Aorta (tissue), 5 donors: ENCODE measurements at regions not wholly inside any gene's neighbourhood (a gene's known extent, or its start where the extent isn't known, plus 50 kb on each side); places are given as distances from the start of the nearest gene placed in this dataset.

Experiments
- ATAC-seq: fragments of 200-7000 bp; cut with Tn5 transposase; one replicate; pipeline ENCODE4 v1.9.1; 2022; ENCODE audit warnings: moderate library complexity; ENCODE audit not compliant: low FRiP score
- DNase-seq, 2 donors: peaks; one replicate each; pipeline ENCODE4 v3.0.0-alpha.2; 2020
- H3K27ac ChIP-seq, 2 donors: one replicate each; pipeline ENCODE4 v1.5.1; 2013; ENCODE audit warnings: low read length in 2 of 2, mild to moderate bottlenecking in 2 of 2, moderate library complexity in 2 of 2, control low read depth in 1 of 2, inconsistent platforms in 1 of 2, low read depth in 1 of 2
- H3K27me3 ChIP-seq, 2 donors: one replicate each; pipeline ENCODE4 v1.6.1; 2013; ENCODE audit warnings: control low read depth in 1 of 2, low read length in 1 of 2, mild to moderate bottlenecking in 1 of 2, moderate library complexity in 1 of 2; ENCODE audit not compliant: insufficient read depth in 2 of 2, control insufficient read depth in 1 of 2
- H3K36me3 ChIP-seq, 2 donors: one replicate each; pipeline ENCODE4 v1.6.1; 2013; ENCODE audit warnings: control low read depth in 1 of 2, low read length in 1 of 2, mild to moderate bottlenecking in 1 of 2; ENCODE audit not compliant: insufficient read depth in 2 of 2, control insufficient read depth in 1 of 2
- H3K4me1 ChIP-seq, 2 donors: one replicate each; pipeline ENCODE4 v1.6.1; 2013; ENCODE audit warnings: low read length in 2 of 2, control low read depth in 1 of 2, mild to moderate bottlenecking in 1 of 2, moderate library complexity in 1 of 2; ENCODE audit not compliant: insufficient read depth in 2 of 2, control insufficient read depth in 1 of 2
- H3K4me3 ChIP-seq, 2 donors: one replicate each; pipeline ENCODE4 v1.5.1; 2013; ENCODE audit warnings: low read length in 2 of 2, control low read depth in 1 of 2, mild to moderate bottlenecking in 1 of 2
- H3K9me3 ChIP-seq: one replicate; pipeline ENCODE4 v1.6.1; 2013; ENCODE audit warnings: mild to moderate bottlenecking, low read length; ENCODE audit not compliant: control insufficient read depth
- WGBS, 2 donors: extraction: QIAGEN DNeasy Blood & Tissue Kit; methylation state at CpG; one replicate each; pipeline ENCODE4 v1.1.7; 2013; 5-methylcytosine and 5-hydroxymethylcytosine counted together
- intact Hi-C, 2 donors: fragments of 100-400 bp; cut with DNase I; formaldehyde crosslinking; loops; one replicate each; pipeline versions ENCODE4 v1.14.2 to v1.15.0; 2022
- donor health status: healthy with polysubstance abuse.
- donor health status: Bipolar disorder and iron deficiency.
- donor health status: DM: no; HTN: no; CAD: no.
- donor health status: DM: no; HTN: no; CAD: no.
- donor health status: DM: yes; HTN: yes; CAD: no.

DNA sequence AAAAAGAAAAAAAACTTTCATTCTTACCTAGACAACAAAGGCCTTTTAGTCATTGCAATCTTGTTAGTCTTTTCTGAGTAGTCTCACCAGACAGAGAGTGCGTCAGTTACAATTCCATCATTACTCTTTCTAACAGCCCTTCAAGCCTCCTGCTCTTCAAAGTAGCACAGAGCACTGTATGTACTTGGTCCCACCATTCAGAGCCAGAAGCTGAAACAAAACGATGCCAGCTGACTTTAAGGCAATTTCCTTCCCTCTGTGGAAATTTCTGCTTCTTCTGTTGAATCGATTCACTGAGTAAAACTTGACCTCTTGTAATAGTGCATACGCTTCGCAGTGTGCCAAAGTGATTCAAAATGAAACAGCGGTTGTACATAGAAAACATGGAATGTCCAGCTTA, 57.7 kb upstream of the TENM3 start:
- H3K4me1 ChIP-seq, result no peaks in the 10 kb centered on the region
- no peak for ATAC-seq
- no peaks in the 10 kb centered on the region for H3K27me3 ChIP-seq
- no peak for DNase-seq
- 79 to 82% methylated on average over 6 of the region's 6 CpGs for WGBS, 2 donors
- no peak overlapping the region for H3K4me3 ChIP-seq
- no peaks in the 10 kb centered on the region for H3K36me3 ChIP-seq
- intact Hi-C loops, result no loop called here
- H3K9me3 ChIP-seq, result no peaks in the 10 kb centered on the region
- no peak overlapping the region for H3K27ac ChIP-seq

DNA sequence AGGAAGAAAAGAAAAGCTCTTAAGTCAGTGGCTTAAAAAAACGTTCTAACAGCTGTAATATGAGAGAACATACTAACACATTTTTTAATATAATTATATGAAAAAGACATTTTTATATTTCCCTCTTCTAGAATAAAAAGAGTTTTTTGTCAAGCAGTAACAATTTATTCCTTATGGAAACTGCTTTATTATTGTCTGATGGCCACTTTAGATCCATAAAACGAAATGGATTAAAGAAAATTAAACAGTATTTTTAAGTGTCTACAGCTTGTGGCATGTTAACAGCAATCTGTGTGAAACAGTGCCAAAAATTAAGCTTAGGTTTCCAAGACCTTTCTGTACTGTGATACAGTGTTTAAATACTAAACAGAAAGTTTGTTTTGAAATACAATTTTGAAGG, 55.5 kb upstream of the TENM3 start:
- H3K4me3 ChIP-seq, result no peak overlapping the region
- 43 to 48% methylated on average over 2 of the region's 2 CpGs for WGBS, 2 donors
- ATAC-seq (no peak), DNase-seq (no peak)
- no peaks in the 10 kb centered on the region for H3K27me3 ChIP-seq
- intact Hi-C loops, result no loop called here
- H3K36me3 ChIP-seq, result no peaks in the 10 kb centered on the region
- H3K4me1 ChIP-seq, result no peaks in the 10 kb centered on the region
- H3K9me3 ChIP-seq, result no peaks in the 10 kb centered on the region
- H3K27ac ChIP-seq, result no peak overlapping the region

DNA sequence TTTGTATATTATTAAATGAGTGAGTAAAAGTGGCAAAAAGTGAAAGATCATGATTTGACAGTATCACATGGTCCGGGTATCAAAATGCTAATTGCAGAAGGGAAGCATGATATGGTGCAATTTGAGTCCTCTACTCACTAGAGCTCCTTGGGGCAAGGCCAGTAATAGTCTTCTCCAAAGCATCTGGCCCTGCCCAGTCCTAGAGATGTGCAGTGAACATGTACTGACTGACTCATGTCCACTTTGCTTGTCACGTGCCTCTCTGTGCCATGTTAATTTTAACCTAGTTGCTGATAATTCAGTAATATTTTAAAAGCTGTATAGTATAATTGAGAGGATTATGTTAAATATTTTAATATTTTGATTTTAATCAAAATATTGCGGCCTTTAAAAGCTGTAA, 54.6 kb upstream of the TENM3 start:
- Histone ChIP-seq H3K9me3 (no peaks in the 10 kb centered on the region), H3K36me3 (no peaks in the 10 kb centered on the region), H3K27me3 (no peaks in the 10 kb centered on the region), H3K27ac (no peak overlapping the region), H3K4me1 (no peaks in the 10 kb centered on the region), H3K4me3 (no peak overlapping the region)
- no peak for DNase-seq
- WGBS, 2 donors, result 88 to 94% methylated on average over 3 of the region's 3 CpGs
- ATAC-seq, result no peak
- intact Hi-C loops, result no loop called here

DNA sequence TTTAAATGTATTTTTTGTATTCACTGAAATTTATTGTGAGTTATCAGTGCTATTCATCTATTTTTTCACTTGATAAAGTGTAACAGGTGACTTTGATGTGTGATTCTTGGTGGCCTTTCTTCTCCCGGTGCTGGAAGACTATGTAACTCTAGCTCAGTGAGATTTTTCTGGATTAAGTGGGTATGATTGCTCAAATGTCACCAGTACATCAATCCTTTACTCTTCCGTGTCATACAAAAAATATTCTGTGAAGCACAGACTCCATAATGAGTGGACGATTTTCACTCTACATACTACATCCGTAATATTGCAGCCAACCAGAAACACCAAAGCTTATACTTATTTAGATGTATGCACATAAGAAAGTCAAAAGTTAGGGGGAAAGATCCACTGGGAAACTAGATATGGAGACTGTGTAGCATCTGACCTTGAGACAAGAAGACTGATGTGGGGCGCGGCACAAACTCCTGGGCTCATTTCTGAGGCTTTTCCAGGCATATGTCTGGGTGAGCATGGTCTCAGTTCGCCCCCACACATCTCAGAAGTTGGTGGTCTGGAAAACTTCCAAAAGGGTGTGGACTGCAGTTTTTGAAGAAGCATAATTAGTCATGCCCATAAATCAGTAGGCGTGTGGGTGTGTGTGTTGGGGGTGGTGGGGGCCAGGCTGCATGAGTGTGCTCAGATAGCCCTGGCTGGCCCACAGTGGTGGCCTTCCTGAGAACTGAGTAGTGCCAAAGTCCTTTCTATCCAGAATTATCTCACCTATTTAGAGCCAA, 53.9 kb upstream of the TENM3 start:
- intact Hi-C loops, result no loop called here
- Histone ChIP-seq H3K4me1 (no peaks in the 10 kb centered on the region), H3K4me3 (no peak overlapping the region), H3K36me3 (no peaks in the 10 kb centered on the region), H3K27ac (no peak overlapping the region), H3K9me3 (no peaks in the 10 kb centered on the region), H3K27me3 (no peaks in the 10 kb centered on the region)
- 77 to 84% methylated on average over 8 of the region's 8 CpGs for WGBS, 2 donors
- DNase-seq (no peak), ATAC-seq (no peak)

DNA sequence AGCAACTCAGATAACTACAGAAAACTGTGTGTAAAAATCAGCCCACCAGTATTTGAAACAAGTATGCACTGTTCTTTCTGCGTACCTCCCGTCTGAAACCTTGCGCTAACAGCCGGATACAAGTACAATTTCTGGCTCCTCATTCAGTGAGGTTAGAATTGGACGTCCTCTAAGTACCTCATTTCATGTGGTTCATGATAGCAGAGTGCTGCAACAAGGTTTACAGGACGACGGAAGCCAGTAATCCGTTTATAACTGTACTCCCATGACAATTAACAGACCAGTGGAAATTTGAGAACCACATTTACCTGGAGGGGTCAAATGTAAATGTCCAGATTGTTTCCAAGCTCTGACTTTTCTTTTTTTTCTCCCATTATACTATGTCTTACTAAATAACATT, 52.9 kb upstream of the TENM3 start:
- 76 to 79% methylated on average over 8 of the region's 8 CpGs for WGBS, 2 donors
- Histone ChIP-seq H3K27me3 (no peaks in the 10 kb centered on the region), H3K4me3 (no peak overlapping the region), H3K27ac (no peak overlapping the region), H3K36me3 (no peaks in the 10 kb centered on the region), H3K4me1 (no peaks in the 10 kb centered on the region), H3K9me3 (no peaks in the 10 kb centered on the region)
- no peak for ATAC-seq
- intact Hi-C loops, result no loop called here
- no peak for DNase-seq

DNA sequence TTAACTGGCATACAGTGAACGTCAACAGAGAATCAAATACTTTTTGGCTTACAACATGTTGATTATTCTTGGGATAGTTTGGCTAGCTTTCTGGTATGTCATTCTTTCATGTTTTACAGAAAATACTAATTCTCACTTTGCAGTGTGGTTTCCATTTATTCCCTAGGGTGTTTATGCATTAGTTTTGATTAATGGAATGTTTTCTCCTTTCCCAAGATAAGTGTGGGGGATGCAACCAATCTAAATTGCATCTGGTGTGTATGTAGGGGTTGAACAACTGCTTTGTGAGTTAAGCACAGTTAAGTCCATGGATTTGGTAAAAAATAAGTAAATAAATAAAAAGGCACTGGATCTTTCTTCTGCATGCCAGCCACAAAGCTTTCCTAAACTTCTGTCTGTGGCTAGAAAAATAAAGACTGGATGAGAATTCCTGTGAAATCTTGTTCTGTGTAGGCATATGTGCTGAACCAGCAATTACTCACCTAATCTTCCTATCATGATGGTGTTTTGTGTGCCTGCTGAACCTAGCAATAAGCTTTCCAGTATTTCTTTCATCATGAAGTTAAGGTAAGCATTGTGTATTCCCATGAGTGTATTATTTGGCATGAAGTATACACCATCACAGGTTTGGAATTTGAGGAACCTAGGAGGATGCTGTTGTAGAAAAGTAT, 50.6 kb upstream of the TENM3 start:
- Histone ChIP-seq H3K27me3 (no peaks in the 10 kb centered on the region), H3K27ac (no peak overlapping the region), H3K36me3 (no peaks in the 10 kb centered on the region), H3K4me3 (no peak overlapping the region), H3K9me3 (no peaks in the 10 kb centered on the region), H3K4me1 (no peaks in the 10 kb centered on the region)
- DNase-seq (no peak), ATAC-seq (no peak)
- WGBS, 2 donors, result 5 to 6% methylated on average over 1 of the region's 1 CpG
- intact Hi-C loops, result no loop called here

DNA sequence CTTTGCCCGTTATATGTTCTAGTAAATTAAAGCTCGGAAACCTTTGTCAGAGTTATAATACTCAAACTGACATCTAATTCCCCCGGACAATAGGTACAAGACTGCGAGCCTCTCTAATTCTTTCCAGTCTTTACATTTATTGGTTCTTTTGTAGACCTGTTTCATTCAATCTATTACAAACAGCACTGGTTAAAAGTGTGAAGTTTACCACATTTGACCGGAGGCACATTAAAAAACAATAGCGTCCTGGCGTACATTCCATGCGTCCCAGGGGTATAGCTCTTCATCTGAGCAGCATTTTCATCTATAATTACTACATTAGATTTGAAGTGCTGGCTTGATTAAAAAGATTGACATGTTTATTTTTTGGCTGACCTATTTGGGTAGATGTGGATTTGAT, 49.9 kb upstream of the TENM3 start:
- DNase-seq, result no peak
- Histone ChIP-seq H3K4me3 (no peak overlapping the region), H3K27ac (no peak overlapping the region), H3K27me3 (no peaks in the 10 kb centered on the region), H3K36me3 (no peaks in the 10 kb centered on the region), H3K9me3 (no peaks in the 10 kb centered on the region), H3K4me1 (no peaks in the 10 kb centered on the region)
- no peak for ATAC-seq
- 82 to 86% methylated on average over 8 of the region's 8 CpGs for WGBS, 2 donors
- intact Hi-C loops, result no loop called here
